ENCODE measurements at regions not wholly inside any gene's neighbourhood (a gene's known extent, or its start where the extent isn't known, plus 50 kb on each side); places are given as distances from the start of the nearest gene placed in this dataset.

DNA sequence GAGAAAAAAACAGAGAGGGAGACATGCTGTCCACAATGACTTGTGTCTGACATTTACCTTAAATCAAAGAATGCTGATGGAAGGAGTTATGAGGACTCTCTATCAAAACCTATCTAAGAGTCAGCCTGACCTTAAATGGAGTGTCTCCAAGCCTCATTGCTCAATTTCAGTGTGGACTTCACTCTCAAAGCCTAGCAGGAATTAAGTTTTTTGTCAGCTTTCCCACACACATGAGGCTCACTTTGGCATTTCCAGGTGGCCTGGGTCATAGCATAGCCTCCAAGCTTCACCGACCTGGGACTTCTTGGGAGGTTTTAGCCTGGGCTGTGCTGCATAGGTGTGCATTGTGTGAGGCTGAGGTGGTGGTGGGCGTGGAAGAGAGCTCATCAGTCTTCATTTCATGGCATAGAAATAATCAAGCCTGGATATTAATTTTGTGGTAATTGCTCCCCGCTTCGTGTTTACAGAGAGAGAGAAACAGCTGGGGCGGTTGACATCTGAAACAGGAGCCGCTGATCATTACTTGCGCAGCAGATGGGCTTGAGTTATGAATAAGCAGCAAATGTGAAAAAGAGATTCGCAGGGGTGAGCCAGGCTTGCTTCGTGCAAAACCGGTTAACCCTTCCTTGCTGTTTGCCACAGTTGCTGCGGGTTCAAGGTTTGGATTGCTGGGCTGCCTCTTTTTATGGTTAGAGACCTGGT, 647.8 kb downstream of the INHBA start:
- intact Hi-C loops (cut with DNase I): no loop called here
- ATAC-seq (no peak), DNase-seq (ENCODE audit: missing footprints) (no peak)

DNA sequence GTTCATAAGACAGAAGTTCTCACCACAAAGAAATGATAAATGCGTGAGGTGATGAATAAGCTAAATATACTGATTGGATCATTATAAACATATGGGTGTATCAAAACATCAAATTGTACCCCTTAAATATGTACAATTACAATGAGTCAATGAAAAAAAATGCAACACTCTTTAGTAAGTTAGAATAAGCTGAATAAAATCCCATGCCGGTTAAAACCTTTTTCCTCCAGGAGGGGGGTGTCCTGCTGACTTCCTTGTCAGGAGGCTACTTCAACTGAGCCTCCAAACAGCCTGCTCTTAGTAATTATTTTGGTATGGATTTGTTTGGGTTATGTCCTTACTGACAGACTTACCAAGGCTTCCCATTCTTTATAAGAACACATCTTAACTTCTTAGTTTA, 649.1 kb downstream of the INHBA start:
- intact Hi-C loops (cut with DNase I): no loop called here
- no peak for ATAC-seq
- DNase-seq (ENCODE audit: missing footprints): no peak

DNA sequence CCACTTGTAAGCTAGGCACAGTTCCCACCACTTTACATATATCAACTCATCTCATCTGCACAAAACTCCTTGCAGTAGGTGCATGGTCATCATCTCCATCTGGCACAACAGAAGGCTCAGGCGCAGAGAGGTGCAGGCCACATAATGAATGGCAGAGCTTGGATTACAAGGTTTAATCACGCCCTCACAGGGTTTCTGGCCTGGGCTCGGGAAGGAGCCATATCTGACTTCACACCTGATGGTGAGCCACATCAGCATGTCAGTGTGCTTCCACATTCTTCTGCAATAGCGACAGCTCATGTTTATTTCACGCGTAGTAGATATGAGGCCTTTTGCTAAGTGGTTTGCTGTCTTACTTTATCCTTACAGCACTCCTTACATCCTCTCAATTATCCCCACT, 650.2 kb downstream of the INHBA start:
- no peak for ATAC-seq
- intact Hi-C loops (cut with DNase I): no loop called here
- DNase-seq (ENCODE audit: missing footprints): no peak

DNA sequence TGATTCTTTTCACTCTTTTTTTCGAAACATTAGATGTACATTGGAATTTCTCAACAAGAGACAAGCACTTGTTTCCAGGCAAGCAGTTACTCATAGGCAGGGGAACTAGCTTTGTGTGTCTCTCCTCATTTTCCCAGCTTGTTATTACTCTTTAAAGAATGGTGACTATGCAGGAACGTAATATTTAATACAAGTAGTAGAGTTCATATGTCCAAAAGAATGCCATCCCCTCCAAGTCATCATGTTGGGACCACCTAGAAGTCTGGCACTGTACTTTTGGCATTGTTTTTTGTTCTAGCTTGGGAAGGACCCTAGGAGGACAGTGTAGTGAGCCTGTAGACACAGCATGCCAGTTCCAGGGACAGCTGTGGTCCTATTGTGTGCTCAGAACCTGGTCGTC, 650.7 kb downstream of the INHBA start:
- intact Hi-C loops (cut with DNase I): no loop called here
- ATAC-seq (no peak), DNase-seq (ENCODE audit: missing footprints) (no peak)

DNA sequence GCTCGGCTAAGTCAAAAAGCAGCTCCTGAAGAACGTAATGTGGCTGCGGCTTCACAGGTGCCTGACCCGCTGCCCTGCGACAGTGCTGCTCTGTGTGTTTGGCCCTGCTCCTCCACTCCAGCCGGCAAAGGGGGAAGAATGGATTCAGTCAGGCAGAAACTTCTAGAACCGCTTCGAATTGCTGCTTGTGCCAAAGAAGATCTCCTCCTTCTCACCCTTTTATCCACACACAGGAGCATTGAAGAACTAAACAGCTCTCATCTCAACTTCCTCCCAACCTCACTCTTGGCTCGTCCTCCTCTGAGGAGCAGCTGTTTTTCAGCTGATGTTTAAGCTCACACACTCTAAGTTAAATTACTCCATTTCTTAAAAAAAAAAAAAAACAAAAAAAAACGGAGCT, 651.4 kb downstream of the INHBA start:
- no peak for ATAC-seq
- DNase-seq (ENCODE audit: missing footprints): no peak
- intact Hi-C loops (cut with DNase I): no loop called here

DNA sequence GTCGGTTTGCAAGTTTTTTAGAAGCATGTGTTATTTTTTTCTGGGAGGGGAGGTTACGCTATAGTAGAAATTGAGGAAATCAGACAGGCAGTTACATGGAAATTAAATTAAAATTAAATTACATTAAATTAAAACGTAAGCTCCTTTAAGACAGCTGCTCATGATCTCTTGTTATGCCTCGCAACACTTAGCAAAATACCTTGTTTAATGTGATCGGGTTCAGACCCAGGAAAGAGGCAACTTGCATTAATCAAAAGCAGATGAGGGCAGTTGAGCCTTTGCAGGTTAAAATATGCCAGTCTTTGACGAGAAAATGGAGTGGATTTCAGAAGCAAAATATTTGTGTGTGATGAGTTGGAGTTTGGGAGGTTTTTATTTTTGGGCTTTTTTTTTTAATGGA, 651.8 kb downstream of the INHBA start:
- intact Hi-C loops (cut with DNase I): no loop called here
- DNase-seq (ENCODE audit: missing footprints) (no peak), ATAC-seq (no peak)

DNA sequence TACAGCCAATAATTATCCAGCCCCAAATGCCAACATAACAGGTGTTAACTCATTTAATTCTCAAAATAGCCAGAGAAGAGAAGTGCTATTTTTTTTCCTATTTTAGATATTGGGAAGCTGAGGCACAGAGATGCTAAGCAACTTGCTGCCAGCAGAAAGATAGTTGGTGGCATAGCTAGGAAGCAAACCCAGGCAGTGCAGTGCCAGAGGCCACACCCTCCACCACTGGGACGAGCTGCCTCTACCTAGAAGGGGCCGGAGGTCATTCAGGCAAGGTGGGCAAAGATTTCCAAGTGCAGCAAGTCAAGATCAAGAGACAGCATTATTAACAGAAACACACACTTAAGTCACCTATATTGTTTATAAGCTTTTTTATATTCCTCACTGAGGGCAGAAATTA, 654.1 kb downstream of the INHBA start:
- DNase-seq (ENCODE audit: missing footprints) (no peak), ATAC-seq (no peak)
- intact Hi-C loops (cut with DNase I): loop anchor here (5.0 kb wide), 2 partner anchors 61 to 659 kb away; no protein-coding TSS in a partner anchor

DNA sequence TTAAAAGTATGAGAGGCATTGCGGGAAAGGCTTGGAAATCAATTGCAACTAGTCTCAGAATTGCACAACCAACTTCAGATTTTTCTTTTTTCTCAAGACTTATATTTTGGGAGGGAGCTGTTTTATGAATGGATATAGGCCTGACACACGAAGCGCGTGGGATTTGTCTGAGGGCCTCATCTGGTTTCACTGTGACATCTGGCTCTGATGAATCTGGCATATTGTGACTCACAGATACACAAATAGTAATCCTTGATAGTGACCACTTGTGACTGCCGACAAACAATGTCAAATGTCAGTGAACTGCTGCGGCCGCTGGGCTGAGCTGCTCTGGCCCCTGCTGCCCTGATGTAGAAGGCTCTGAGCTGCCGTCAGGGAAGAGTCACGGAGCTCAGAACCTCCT, 655.1 kb downstream of the INHBA start:
- ATAC-seq (peak; percentile 70), DNase-seq (ENCODE audit: missing footprints) (no peak)
- intact Hi-C loops (cut with DNase I): loop anchor here (5.0 kb wide), 2 partner anchors 60 to 660 kb away; no protein-coding TSS in a partner anchor

DNA sequence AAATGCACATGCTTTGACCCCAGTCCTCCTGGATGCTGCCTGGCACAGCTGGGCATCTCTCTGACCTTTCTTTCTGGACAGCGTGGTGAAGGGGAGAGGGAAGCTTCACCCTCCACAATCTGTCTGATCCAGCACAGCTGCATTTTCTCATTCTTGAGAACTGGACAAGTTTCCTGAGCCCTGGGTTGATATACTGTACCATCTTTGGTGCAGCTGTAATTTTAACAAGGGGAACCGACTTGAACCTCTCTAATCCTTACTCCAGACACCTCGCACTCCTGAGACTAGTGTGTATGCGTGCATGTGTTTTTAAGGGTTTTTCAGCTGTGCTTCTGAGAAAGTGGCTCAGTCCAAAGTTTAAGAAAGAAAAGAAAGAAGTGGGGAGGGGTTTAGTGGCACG, 655.7 kb downstream of the INHBA start:
- intact Hi-C loops (cut with DNase I): loop anchor here (5.0 kb wide), 2 partner anchors 60 to 660 kb away; no protein-coding TSS in a partner anchor
- ATAC-seq: peak; percentile 47
- no peak for DNase-seq (ENCODE audit: missing footprints)

DNA sequence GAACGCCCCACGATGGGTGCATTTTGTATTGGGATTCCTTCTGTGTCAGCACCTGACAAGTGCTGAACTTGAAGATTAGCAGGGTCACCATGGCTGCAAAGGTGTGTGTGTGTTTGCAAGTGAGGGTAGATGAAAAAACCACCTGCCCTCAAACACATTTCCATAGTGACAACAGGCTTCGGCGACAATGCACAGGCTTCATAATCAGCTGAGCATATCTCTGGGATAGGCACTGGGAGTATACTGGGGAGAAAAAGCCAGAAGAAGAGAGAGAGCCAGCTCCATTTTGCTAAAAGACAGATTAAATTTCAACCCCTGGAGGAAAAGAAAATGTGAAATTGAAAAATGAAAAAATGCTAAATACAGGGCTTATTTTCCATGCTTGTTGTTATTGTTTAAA, 656.1 kb downstream of the INHBA start:
- intact Hi-C loops (cut with DNase I): loop anchor here (5.0 kb wide), 2 partner anchors 59 to 661 kb away; no protein-coding TSS in a partner anchor
- ATAC-seq: peak; percentile 47
- DNase-seq (ENCODE audit: missing footprints): no peak

DNA sequence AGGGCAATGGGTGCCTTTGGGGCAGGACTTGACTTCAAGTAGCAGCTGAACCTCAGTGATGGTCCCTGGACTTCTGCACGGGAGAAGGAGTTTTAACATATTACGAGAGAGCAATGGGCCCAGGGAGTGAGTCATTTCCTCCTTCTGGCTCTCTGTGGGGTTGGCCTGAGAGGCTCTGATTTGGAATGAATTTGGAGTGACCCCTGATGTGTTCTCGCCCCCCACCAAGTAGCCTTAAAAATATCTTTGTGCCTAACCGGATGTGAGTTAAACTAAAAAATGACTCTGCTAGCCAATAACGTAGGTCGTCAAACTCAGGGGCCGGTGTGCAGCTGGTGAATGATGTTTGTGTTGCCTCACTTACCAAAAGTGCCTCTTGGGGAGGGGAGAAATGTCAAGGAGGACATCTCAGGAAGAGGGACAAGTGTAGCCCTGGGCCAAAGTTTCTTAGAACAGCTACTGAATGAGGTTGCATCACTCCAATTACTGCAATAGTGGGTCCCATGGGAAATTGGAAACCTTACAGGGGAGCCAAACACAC, 656.6 kb downstream of the INHBA start:
- peak; percentile 84 for ATAC-seq
- DNase-seq (ENCODE audit: missing footprints): no peak
- intact Hi-C loops (cut with DNase I): loop anchor here (5.0 kb wide), 2 partner anchors 59 to 661 kb away; no protein-coding TSS in a partner anchor

DNA sequence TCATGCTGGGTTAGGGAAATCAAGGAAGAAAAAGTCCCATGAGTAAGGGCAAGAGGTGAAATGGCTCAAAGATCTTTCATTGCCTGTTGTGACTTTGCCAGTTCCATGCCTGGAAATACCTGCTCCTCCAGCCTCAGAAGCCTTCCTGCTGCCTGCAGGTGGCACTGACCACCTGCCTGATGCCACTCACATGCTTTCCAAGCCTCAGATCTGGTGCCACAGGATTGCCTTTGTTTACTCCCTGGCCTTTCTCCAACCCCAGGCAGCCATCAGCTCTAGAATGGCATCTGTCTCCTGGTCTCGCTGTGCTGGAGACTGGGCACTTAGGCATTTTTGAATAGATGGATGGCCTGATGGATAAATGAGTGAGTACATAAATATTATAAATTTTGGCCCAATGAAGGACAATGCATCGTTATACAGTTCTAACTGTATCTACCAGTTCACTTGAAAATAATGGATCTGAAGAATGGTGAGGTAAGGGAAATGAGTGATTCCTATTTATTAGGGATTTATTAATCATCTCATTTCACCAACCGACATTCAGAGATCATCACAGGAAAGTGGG, 657.2 kb downstream of the INHBA start:
- intact Hi-C loops (cut with DNase I): loop anchor here (5.0 kb wide), 2 partner anchors 58 to 662 kb away; no protein-coding TSS in a partner anchor
- ATAC-seq (no peak), DNase-seq (ENCODE audit: missing footprints) (no peak)

DNA sequence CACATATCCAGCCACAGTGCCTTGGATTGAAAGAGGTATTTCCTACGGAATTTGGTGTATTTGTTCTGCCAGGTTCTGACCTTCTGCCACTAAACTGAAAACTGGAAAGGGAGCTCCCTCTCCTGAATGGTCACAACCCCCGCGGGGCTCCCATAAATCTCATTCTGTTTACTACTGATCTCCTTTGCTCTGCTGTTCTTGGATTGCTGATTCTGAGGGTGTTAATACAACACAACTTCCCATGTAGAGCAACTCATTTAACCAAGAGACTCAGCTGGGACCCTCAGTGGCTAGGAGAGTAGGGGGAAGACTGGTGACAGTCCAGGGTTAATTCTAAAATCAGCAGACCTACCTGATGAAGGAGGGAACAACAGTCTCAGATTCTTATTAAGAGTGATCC, 662.9 kb downstream of the INHBA start:
- intact Hi-C loops (cut with DNase I): no loop called here
- DNase-seq (ENCODE audit: missing footprints): no peak

DNA sequence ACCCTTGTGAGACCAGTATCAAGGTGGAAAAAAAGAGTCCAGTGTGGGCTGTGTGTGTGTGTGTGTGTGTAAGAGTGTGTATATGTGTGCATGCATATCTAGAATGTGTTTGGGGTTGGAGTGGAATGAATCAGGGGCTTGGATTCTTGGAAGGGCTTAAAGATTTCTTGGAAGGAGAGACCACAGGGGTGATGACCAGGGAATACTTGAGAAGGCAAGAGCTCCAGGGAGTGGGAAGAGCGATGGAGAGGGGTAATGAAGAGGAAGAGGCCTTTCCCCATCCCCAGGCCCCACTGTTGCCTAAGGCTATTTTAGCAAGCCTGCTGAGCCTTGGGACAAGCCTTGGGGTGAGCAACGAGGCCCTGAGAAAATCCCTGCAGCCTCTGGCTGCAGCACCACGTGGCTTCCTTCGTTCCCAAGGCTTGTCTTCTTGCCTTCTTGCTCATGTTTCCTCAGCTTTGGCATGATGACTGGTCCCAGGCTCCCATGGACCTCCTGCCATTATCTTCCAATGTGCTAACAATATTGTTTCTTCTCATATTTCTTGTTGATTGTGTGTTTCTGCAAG, 663.4 kb downstream of the INHBA start:
- ATAC-seq (no peak), DNase-seq (ENCODE audit: missing footprints) (no peak)
- intact Hi-C loops (cut with DNase I): no loop called here

More for the DNA sequence above, 662.9 kb downstream of the INHBA start:
- ATAC-seq: no peak

DNA sequence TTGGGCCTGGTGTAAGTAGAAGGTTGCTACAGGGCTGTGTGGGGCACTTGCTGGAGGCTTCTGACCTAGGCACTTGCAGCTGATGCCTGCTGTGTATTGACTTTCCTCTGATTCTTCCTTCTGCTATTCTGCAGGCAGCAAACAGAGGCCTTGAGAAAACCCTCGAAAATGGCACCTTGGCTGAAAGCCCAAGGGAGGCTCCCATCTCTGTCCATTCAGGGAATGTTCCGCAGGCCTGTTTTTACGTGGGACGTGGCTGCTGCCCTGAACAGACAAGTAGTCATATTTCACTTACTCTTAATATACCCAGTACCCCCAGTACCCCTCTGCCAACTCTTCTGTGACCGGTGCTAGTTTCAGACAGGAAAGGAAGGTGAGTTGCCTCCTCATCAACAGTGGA, 664.7 kb downstream of the INHBA start:
- DNase-seq (ENCODE audit: missing footprints): no peak
- intact Hi-C loops (cut with DNase I): no loop called here
- ATAC-seq: no peak

DNA sequence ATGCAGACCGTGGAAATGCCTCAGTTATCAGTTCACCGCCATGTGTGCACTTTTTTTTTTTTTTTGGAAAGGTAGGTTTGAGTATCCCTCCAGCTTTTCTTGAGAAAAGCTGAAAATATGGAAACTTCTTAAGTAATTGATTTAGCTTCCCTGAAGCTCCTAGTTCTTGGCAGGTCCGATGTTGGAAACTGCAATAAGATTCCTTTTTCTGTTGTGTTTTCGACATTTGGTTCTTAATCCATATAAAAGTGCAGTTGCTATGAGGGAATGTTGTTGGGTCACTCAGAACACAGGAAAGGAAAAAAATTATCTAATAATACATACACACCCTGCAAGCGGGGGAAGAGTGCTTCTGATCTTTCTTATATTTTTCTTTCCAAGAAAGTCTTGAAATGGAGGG, 665.2 kb downstream of the INHBA start:
- DNase-seq (ENCODE audit: missing footprints) (no peak), ATAC-seq (no peak)
- intact Hi-C loops (cut with DNase I): no loop called here

DNA sequence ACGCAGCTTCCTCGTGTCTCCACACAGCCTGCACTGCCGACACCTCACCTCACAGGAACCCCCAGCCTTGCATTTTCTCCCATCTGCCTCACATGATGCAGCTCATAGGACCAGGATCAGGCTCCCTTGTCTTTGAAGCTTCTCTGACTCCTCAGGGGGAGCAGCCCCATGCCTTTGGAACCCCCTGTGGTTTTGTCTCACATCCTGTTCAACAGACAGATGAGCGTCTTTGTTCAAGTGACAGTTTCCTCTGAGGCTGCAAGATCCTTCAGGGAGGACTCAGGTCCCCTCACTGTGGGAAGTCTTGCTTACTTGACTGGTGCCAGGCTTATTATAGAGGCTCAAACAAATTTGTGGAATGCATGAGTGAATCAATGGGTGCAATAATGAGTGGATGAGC, 667.1 kb downstream of the INHBA start:
- DNase-seq (ENCODE audit: missing footprints) (no peak), ATAC-seq (no peak)
- intact Hi-C loops (cut with DNase I): no loop called here

DNA sequence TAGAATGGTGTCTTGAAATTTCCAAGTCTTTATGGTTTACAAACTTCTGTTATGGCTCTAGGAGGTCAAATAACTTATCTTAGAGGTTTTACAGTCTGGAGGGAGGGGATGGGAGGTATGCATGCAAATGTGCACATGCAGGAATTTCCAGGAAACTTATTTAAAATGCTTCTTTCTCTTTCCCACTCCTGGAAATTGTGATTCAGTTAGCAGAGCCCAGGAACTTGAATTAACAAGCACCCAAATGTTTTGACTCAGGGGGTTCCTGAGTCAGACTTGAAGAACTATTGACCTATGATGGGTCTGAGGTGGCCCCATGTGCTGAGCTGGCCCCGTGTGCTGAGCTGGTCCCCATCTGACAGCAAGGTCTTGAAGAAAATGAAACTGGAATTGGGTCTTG, 669.4 kb downstream of the INHBA start:
- DNase-seq (ENCODE audit: missing footprints) (no peak), ATAC-seq (no peak)
- intact Hi-C loops (cut with DNase I): no loop called here

DNA sequence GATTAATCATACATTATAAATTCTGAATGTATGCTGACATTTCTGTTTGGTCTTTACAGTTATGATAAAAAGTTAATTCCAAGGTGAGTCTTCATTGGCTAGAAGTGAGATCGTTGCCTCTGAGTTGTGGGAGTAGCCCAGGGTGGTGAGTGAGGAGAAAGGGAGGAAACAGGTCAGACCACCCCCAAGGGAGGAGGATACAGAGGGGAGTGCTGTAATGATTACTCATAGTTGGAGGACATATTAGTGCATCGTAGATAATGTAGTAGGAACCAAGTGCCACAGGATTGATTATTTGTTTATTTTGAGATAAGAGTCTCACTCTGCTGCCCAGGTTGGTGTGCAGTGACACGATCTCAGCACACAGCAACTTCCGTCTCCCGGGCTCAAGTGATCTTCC, 672.2 kb downstream of the INHBA start:
- DNase-seq (ENCODE audit: missing footprints): no peak
- ATAC-seq: no peak
- intact Hi-C loops (cut with DNase I): no loop called here

DNA sequence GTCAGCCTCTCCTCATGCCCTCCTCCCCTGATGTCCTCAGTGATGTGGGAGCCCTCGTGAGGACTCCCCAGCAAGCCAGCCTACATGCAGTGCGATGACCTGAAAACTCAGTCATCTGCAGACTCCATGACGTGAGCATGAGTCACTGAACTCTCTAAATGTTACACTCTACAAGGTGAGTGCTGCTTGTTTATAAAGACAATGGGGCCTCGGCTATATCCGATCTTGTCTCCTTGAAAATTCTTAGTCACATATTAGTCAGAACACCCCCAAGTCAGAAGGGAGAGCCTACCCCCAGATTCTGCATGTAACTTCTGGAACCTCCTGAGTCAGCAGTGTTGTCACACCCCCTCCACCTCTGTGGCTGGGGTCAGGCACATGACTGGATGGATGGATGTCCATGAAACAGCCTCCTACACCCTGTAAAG, 673.8 kb downstream of the INHBA start:
- no peak for ATAC-seq
- DNase-seq (ENCODE audit: missing footprints): no peak
- intact Hi-C loops (cut with DNase I): no loop called here
